ENCODE measurements at regions not wholly inside any gene's neighbourhood (a gene's known extent, or its start where the extent isn't known, plus 50 kb on each side); places are given as distances from the start of the nearest gene placed in this dataset.

GRCh38 chr1:110285316-110285715 is 53.9 kb upstream of the RBM15 start:
- Mint-ChIP-seq H3K27ac (no peak overlapping the region), H3K27me3 (ENCODE audit: low read depth) (peaks cover 7% of the 10 kb centered on the region), H3K9me3 (no peaks in the 10 kb centered on the region), H3K4me3 (no peak overlapping the region), H3K36me3 (ENCODE audit: low read depth) (no peaks in the 10 kb centered on the region), H3K4me1 (ENCODE audit: low read depth) (no peaks in the 10 kb centered on the region)
- no peak for DNase-seq (ENCODE audit: low spot score)

- Mint-ChIP-seq H3K4me3 (no peak overlapping the region), H3K27me3 (ENCODE audit: low read depth) (peaks cover 7% of the 10 kb centered on the region), H3K27ac (no peak overlapping the region), H3K9me3 (no peaks in the 10 kb centered on the region), H3K36me3 (ENCODE audit: low read depth) (no peaks in the 10 kb centered on the region), H3K4me1 (ENCODE audit: low read depth) (no peaks in the 10 kb centered on the region)
- no peak for DNase-seq (ENCODE audit: low spot score)
Observed at GRCh38 chr1:110286564-110286963, 52.6 kb upstream of the RBM15 start.

- Mint-ChIP-seq H3K4me3 (no peak overlapping the region), H3K27me3 (ENCODE audit: low read depth) (peaks cover 7% of the 10 kb centered on the region), H3K36me3 (ENCODE audit: low read depth) (no peaks in the 10 kb centered on the region), H3K27ac (no peak overlapping the region), H3K9me3 (no peaks in the 10 kb centered on the region), H3K4me1 (ENCODE audit: low read depth) (no peaks in the 10 kb centered on the region)
- no peak for DNase-seq (ENCODE audit: low spot score)
Observed at GRCh38 chr1:110288111-110288510, 51.1 kb upstream of the RBM15 start.
